ENCODE measurements at regions not wholly inside any gene's neighbourhood (a gene's known extent, or its start where the extent isn't known, plus 50 kb on each side); places are given as distances from the start of the nearest gene placed in this dataset.

DNA sequence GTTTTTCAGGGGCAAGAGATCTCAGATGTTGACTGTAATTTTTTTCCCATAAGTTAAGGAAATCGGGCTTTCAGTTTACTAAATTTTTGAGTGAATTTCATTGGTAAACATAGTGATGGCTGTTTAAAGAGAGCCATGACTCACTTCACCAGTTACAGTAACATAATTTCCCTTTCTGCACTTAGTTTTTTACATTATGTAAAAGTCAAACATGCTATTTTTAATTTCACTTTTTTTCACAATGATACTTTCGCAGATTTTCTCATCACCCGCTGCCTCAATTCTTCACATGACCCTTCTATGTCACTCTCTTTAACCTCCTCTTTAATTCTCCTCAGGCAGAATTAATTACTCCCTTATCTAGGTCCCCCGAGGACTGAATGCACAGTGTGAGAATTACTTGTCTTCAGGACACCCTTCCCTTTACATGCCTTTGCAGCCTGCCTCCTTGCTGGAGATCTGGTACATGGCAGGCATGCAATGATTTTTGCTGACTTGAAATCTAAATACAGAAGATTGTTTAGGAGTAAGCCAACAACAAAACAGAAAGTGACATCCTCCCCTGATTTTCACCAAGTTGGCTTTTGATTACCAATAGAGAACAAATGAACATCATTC lies 217.5 kb upstream of the S1PR3 start:
- TF ChIP-seq CTCF (IDR thresholded peaks at IDR 0.05; ENCODE audit: low read depth, low read length) (no peak), EZH2phosphoT487 (IDR thresholded peaks at IDR 0.05; ENCODE audit: low read depth) (no peak)
